B cell (primary cell): ENCODE measurements at regions not wholly inside any gene's neighbourhood (a gene's known extent, or its start where the extent isn't known, plus 50 kb on each side); places are given as distances from the start of the nearest gene placed in this dataset.

ENCODE experiments used
- ATAC-seq: fragments of 200-7000 bp; cut with Tn5 transposase; one replicate; pipeline ENCODE4 v1.10.0; 2021; ENCODE audit warnings: low read depth, mild to moderate bottlenecking, moderate number of reproducible peaks, moderate library complexity
- CTCF ChIA-PET: fragments of 350-600 bp; sonication (Branson Sonifier 250); formaldehyde crosslinking; loops from one replicate; lab custom pipeline; 2021; ENCODE audit warnings: antibody characterized with exemption, inconsistent platforms; lab: Charles Lee
- POLR2A ChIA-PET: fragments of 350-600 bp; sonication (Branson Sonifier 250); formaldehyde crosslinking; loops from one replicate; lab custom pipeline; 2021; ENCODE audit warnings: antibody characterized with exemption; lab: Charles Lee
- DNase-seq: peaks from one replicate; pipeline ENCODE4 v3.0.0; 2013
- H2AFZ ChIP-seq: 2 replicates; pipeline ENCODE4 v1.6.1; 2012; ENCODE audit warnings: mild to moderate bottlenecking, low read depth, low read length; ENCODE audit not compliant: insufficient read depth, poor library complexity, severe bottlenecking
- H3K27ac ChIP-seq, 2 donors: 1 replicate in 1 of 2; 2 replicates in 1 of 2; pipeline ENCODE4 v1.5.1; 2012 to 2013; ENCODE audit warnings: low read length in 2 of 2, mild to moderate bottlenecking in 2 of 2, moderate library complexity in 1 of 2
- H3K27me3 ChIP-seq, 4 experiments: fragments of 200-600 bp in 1 of 4; sonication (generic) in 1 of 4; replicated peaks in 1 of 4; 1 replicate in 2 of 4; 2 replicates in 2 of 4; pipeline versions ENCODE4 v1.6.1 to v1.7.0; 2013 to 2016; ENCODE audit warnings: low read length in 3 of 4, mild to moderate bottlenecking in 2 of 4, mixed read lengths in 1 of 4, moderate library complexity in 1 of 4; ENCODE audit not compliant: insufficient read depth in 4 of 4, control insufficient read depth in 3 of 4; ENCODE audit errors: control extremely low read depth in 1 of 4
- H3K36me3 ChIP-seq, 2 experiments: replicated peaks in 1 of 2; 1 replicate in 1 of 2; 2 replicates in 1 of 2; pipeline versions ENCODE4 v1.6.1 to v1.7.1; 2013; ENCODE audit warnings: low read length in 1 of 2; ENCODE audit not compliant: insufficient read depth in 2 of 2, control insufficient read depth in 1 of 2; ENCODE audit errors: control extremely low read depth in 1 of 2, extremely low read depth in 1 of 2
- H3K4me1 ChIP-seq, 2 donors: fragments of 200-600 bp in 1 of 2; sonication (generic) in 1 of 2; 1 replicate in 1 of 2; 2 replicates in 1 of 2; pipeline versions ENCODE4 v1.5.1 to v1.6.1; 2013 to 2017; ENCODE audit warnings: low read length in 2 of 2; ENCODE audit not compliant: control insufficient read depth in 2 of 2, insufficient read depth in 2 of 2
- H3K4me2 ChIP-seq: replicated peaks from 2 replicates; pipeline ENCODE3; 2012; ENCODE audit warnings: mild to moderate bottlenecking, low read depth, low read length; ENCODE audit not compliant: poor library complexity, severe bottlenecking
- H3K4me3 ChIP-seq, 5 experiments: fragments of 200-600 bp in 1 of 5; sonication (generic) in 1 of 5; 1 replicate in 3 of 5; 2 replicates in 2 of 5; pipeline versions ENCODE4 v1.5.1 to v1.7.0; 2011 to 2016; ENCODE audit warnings: low read length in 4 of 5, mild to moderate bottlenecking in 4 of 5, low read depth in 2 of 5, control low read depth in 1 of 5, moderate library complexity in 1 of 5; ENCODE audit not compliant: insufficient read depth in 1 of 5; ENCODE audit errors: control extremely low read depth in 1 of 5, extremely low read depth in 1 of 5
- H3K79me2 ChIP-seq: fragments of 200-600 bp; sonication (generic); one replicate; pipeline ENCODE4 v1.6.0; 2016; ENCODE audit warnings: low read length; ENCODE audit not compliant: control insufficient read depth, insufficient read depth
- H3K9ac ChIP-seq: fragments of 200-600 bp; sonication (generic); 2 replicates; pipeline ENCODE4 v1.6.1; 2017; ENCODE audit warnings: mild to moderate bottlenecking, low read length, moderate library complexity
- H3K9me3 ChIP-seq, 3 donors: one replicate each; pipeline versions ENCODE4 v1.6.1 to v1.7.1; 2013; ENCODE audit warnings: low read length in 2 of 3; ENCODE audit not compliant: control insufficient read depth in 2 of 3, insufficient read depth in 1 of 3; ENCODE audit errors: control extremely low read depth in 1 of 3
- H4K20me1 ChIP-seq: 2 replicates; pipeline ENCODE4 v1.6.0; 2012; ENCODE audit warnings: mild to moderate bottlenecking, low read length; ENCODE audit not compliant: insufficient read depth, control insufficient read depth, poor library complexity, severe bottlenecking
- H3K27ac Mint-ChIP-seq: one replicate; pipeline ENCODE4 v1.8.0; 2021; ENCODE audit warnings: mixed read lengths
- H3K27me3 Mint-ChIP-seq: one replicate; pipeline ENCODE4 v1.8.0; 2021; ENCODE audit warnings: mixed read lengths
- H3K4me1 Mint-ChIP-seq: one replicate; pipeline ENCODE4 v1.8.0; 2021; ENCODE audit warnings: mixed read lengths
- H3K4me3 Mint-ChIP-seq: one replicate; pipeline ENCODE4 v1.8.0; 2021; ENCODE audit warnings: mixed read lengths
- H3K9me3 Mint-ChIP-seq: one replicate; pipeline ENCODE4 v1.8.0; 2022; ENCODE audit warnings: mixed read lengths; ENCODE audit not compliant: insufficient read depth
- EZH2 ChIP-seq: IDR thresholded peaks from 2 replicates; pipeline ENCODE4 v1.6.1; 2012; ENCODE audit warnings: borderline replicate concordance, low read depth, mild to moderate bottlenecking, moderate library complexity, low read length; ENCODE audit not compliant: insufficient read depth, poor library complexity, severe bottlenecking
- WGBS: methylation state at CpG from one replicate; pipeline ENCODE4 v1.1.5; 2013; ENCODE audit warnings: missing lambda C conversion rate; ENCODE audit not compliant: insufficient coverage; 5-methylcytosine and 5-hydroxymethylcytosine counted together
- intact Hi-C: fragments of 100-400 bp; cut with micrococcal nuclease; formaldehyde crosslinking; loops from one replicate; pipeline ENCODE4 v1.10.0; 2022
- TF ChIP-seq, protein P1 (sequence below): fragments of 200-600 bp; IDR thresholded peaks from one replicate; pipeline ENCODE4 v1.8.0; 2022; ENCODE audit warnings: antibody characterized with exemption, mild to moderate bottlenecking

- H3K79me2 ChIP-seq, result no peaks in the 10 kb centered on the region
- POLR2A ChIA-PET, result no interaction called here
- no peaks in the 10 kb centered on the region for H3K36me3 ChIP-seq
- H3K27me3 ChIP-seq, result no peaks in the 10 kb centered on the region
- Mint-ChIP-seq H3K27ac (no peak overlapping the region), H3K27me3 (no peaks in the 10 kb centered on the region), H3K9me3 (peaks cover 4% of the 10 kb centered on the region), H3K4me1 (no peaks in the 10 kb centered on the region), H3K4me3 (no peak overlapping the region)
- H3K4me3 ChIP-seq, result no peak overlapping the region
- WGBS, result 60% methylated on average over 2 of the region's 2 CpGs
- no peak overlapping the region for H3K4me2 ChIP-seq
- intact Hi-C loops, result no loop called here
- no peak for DNase-seq
- H3K27ac ChIP-seq, result no peak overlapping the region
- CTCF ChIA-PET, result no interaction called here
- no peak for ATAC-seq
- no peak overlapping the region for H2AFZ ChIP-seq
- no peaks in the 10 kb centered on the region for H3K4me1 ChIP-seq
- H3K9ac ChIP-seq, result no peak overlapping the region
- no peaks in the 10 kb centered on the region for H4K20me1 ChIP-seq
- TF ChIP-seq, protein P1, sequence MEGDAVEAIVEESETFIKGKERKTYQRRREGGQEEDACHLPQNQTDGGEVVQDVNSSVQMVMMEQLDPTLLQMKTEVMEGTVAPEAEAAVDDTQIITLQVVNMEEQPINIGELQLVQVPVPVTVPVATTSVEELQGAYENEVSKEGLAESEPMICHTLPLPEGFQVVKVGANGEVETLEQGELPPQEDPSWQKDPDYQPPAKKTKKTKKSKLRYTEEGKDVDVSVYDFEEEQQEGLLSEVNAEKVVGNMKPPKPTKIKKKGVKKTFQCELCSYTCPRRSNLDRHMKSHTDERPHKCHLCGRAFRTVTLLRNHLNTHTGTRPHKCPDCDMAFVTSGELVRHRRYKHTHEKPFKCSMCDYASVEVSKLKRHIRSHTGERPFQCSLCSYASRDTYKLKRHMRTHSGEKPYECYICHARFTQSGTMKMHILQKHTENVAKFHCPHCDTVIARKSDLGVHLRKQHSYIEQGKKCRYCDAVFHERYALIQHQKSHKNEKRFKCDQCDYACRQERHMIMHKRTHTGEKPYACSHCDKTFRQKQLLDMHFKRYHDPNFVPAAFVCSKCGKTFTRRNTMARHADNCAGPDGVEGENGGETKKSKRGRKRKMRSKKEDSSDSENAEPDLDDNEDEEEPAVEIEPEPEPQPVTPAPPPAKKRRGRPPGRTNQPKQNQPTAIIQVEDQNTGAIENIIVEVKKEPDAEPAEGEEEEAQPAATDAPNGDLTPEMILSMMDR, result no peak
- no peak for TF ChIP-seq EZH2
- H3K9me3 ChIP-seq, result peaks cover 0 to 4% (median 3%) of the 10 kb centered on the region in 3 donors
Observed at GRCh38 chr5:30957591-30957990, 235.9 kb upstream of the CDH6 start.

GRCh38 chr5:30956251-30956650, 237.2 kb upstream of the CDH6 start:
- Histone ChIP-seq H2AFZ (no peak overlapping the region), H3K9ac (no peak overlapping the region), H4K20me1 (no peaks in the 10 kb centered on the region), H3K4me2 (no peak overlapping the region), H3K4me1 (no peaks in the 10 kb centered on the region), H3K27ac (no peak overlapping the region), H3K9me3 (peaks cover 0 to 4% (median 2%) of the 10 kb centered on the region in 3 donors), H3K79me2 (no peaks in the 10 kb centered on the region), H3K36me3 (no peaks in the 10 kb centered on the region), H3K4me3 (no peak overlapping the region), H3K27me3 (no peaks in the 10 kb centered on the region)
- Mint-ChIP-seq H3K27ac (no peak overlapping the region), H3K4me1 (no peaks in the 10 kb centered on the region), H3K9me3 (peaks cover 4% of the 10 kb centered on the region), H3K4me3 (no peak overlapping the region), H3K27me3 (no peaks in the 10 kb centered on the region)
- no peak for ATAC-seq
- no peak for DNase-seq
- ChIA-PET CTCF (interaction anchor here (0.7 kb wide), 1 partner anchor 1153 kb away, joined by 4 read pairs; no protein-coding TSS in a partner anchor), POLR2A (no interaction called here)
- TF ChIP-seq EZH2, result no peak
- TF ChIP-seq, protein P1, result no peak
- intact Hi-C loops, result no loop called here
